ENCODE measurements at regions not wholly inside any gene's neighbourhood (a gene's known extent, or its start where the extent isn't known, plus 50 kb on each side); places are given as distances from the start of the nearest gene placed in this dataset.

- no peak for TF ChIP-seq E2F8 (IDR thresholded peaks at IDR 0.05; ENCODE audit: low read depth, partially characterized antibody)
Measured at GRCh38 chr2:192469612-192470011, 274.9 kb upstream of the TMEFF2 start (continued).

GRCh38 chr2:192467953-192468660 lies 273.4 kb upstream of the TMEFF2 start:
- Histone ChIP-seq H3K4me2 (ENCODE audit: control insufficient read depth, insufficient read depth) (no peak overlapping the region), H4K20me1 (ENCODE audit: control insufficient read depth, insufficient read depth) (no peaks in the 10 kb centered on the region), H3K9me3 (replicated peaks; ENCODE audit: control insufficient read depth, insufficient read depth, low read length) (no peaks in the 10 kb centered on the region), H2AFZ (ENCODE audit: control insufficient read depth, low read depth, low read length) (no peak overlapping the region), H3K27me3 (replicated peaks in 1 of 2; ENCODE audit: control insufficient read depth in 2 of 2, insufficient read depth in 2 of 2, low read length in 1 of 2) (no peaks in the 10 kb centered on the region), H3K36me3 (ENCODE audit: control insufficient read depth in 2 of 2, insufficient read depth in 2 of 2, low read length in 1 of 2) (no peaks in the 10 kb centered on the region), H3K4me1 (ENCODE audit: control insufficient read depth, insufficient read depth, low read length) (no peaks in the 10 kb centered on the region), H3K79me2 (ENCODE audit: control insufficient read depth, insufficient read depth, low read length) (no peaks in the 10 kb centered on the region), H3K9ac (ENCODE audit: control insufficient read depth, insufficient read depth, low read length) (no peak overlapping the region), H3K27ac (ENCODE audit: control insufficient read depth, insufficient read depth) (no peak overlapping the region), H3K4me3 (no peak overlapping the region)
- ATAC-seq (no peak), FAIRE-seq (no peak), DNase-seq (ENCODE audit: low read depth, low spot score) (no peak)
- BruUV-seq (replicated peaks), result no TSS peak
- ChIA-PET POLR2A (no interaction called here), RAD21 (ENCODE audit: unreplicated experiment) (no interaction called here), SMC1A (ENCODE audit: uncharacterized antibody, unreplicated experiment) (no interaction called here), CTCF (no interaction called here)
- 2% methylated on average over 4 of the region's 4 CpGs for WGBS (ENCODE audit: insufficient coverage, insufficient replicate concordance, low lambda C conversion rate, missing lambda C conversion rate)
- in situ Hi-C loops (cut with MboI) (no loop called here), intact Hi-C loops (cut with micrococcal nuclease; ENCODE audit: unreplicated experiment) (no loop called here)
- TF ChIP-seq BACH1 (IDR thresholded peaks at IDR 0.05; ENCODE audit: borderline replicate concordance) (no peak), HSF1 (IDR thresholded peaks at IDR 0.05; ENCODE audit: low read depth, low read length) (no peak), ZZZ3 (IDR thresholded peaks at IDR 0.05; ENCODE audit: control insufficient read depth, insufficient read length, low read depth) (no peak), RELB (IDR thresholded peaks at IDR 0.05; ENCODE audit: low read depth) (no peak), IRF5 (IDR thresholded peaks at IDR 0.05; ENCODE audit: borderline replicate concordance) (no peak), NR2C2 (IDR thresholded peaks at IDR 0.05; ENCODE audit: borderline replicate concordance, control insufficient read depth, insufficient read length, low read depth) (no peak)

Measured in GM12878 (cell line).